ENCODE measurements at regions not wholly inside any gene's neighbourhood (a gene's known extent, or its start where the extent isn't known, plus 50 kb on each side); places are given as distances from the start of the nearest gene placed in this dataset.

GRCh38 chr4:41323179-41323578, 66.5 kb downstream of the UCHL1 start:
- TF ChIP-seq EZH2phosphoT487 (IDR thresholded peaks at IDR 0.05; ENCODE audit: low read depth, severe bottlenecking, unreplicated experiment): no peak
- no peak for TF ChIP-seq EZH2 (IDR thresholded peaks at IDR 0.05; ENCODE audit: borderline replicate concordance)
- TF ChIP-seq, protein P1, sequence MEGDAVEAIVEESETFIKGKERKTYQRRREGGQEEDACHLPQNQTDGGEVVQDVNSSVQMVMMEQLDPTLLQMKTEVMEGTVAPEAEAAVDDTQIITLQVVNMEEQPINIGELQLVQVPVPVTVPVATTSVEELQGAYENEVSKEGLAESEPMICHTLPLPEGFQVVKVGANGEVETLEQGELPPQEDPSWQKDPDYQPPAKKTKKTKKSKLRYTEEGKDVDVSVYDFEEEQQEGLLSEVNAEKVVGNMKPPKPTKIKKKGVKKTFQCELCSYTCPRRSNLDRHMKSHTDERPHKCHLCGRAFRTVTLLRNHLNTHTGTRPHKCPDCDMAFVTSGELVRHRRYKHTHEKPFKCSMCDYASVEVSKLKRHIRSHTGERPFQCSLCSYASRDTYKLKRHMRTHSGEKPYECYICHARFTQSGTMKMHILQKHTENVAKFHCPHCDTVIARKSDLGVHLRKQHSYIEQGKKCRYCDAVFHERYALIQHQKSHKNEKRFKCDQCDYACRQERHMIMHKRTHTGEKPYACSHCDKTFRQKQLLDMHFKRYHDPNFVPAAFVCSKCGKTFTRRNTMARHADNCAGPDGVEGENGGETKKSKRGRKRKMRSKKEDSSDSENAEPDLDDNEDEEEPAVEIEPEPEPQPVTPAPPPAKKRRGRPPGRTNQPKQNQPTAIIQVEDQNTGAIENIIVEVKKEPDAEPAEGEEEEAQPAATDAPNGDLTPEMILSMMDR (IDR thresholded peaks at IDR 0.05; ENCODE audit: poor library complexity): no peak
